Hepatic stellate cell (primary cell): ENCODE measurements at regions not wholly inside any gene's neighbourhood (a gene's known extent, or its start where the extent isn't known, plus 50 kb on each side); places are given as distances from the start of the nearest gene placed in this dataset.
"Not testable (repeated sequence)": the region's sequence is repeated elsewhere in the genome, so short reads cannot be mapped to it uniquely, and the experiment has no call there.

ENCODE experiments used
- DNase-seq: peaks from one replicate; pipeline ENCODE4 v3.0.0; 2011; ENCODE audit warnings: low spot score

- DNase-seq, result no peak
These were observed 132.9 kb upstream of the GRB10 start for GRCh38 chr7:50915621-50916020.

GRCh38 chr7:50914460-50914859 is 131.8 kb upstream of the GRB10 start:
- no peak for DNase-seq

GRCh38 chr7:50908628-50909290 is 126.1 kb upstream of the GRB10 start:
- DNase-seq, result no peak

- DNase-seq, result not testable (repeated sequence)
These were observed 116.1 kb upstream of the GRB10 start for GRCh38 chr7:50898604-50899477.

GRCh38 chr7:50887061-50887460 is 104.4 kb upstream of the GRB10 start:
- not testable (repeated sequence) for DNase-seq

GRCh38 chr7:50872437-50872836 is 89.7 kb upstream of the GRB10 start:
- no peak for DNase-seq

GRCh38 chr7:50869108-50869725 is 86.5 kb upstream of the GRB10 start:
- peak; percentile 79 for DNase-seq

- DNase-seq, result no peak
These were observed 85.9 kb upstream of the GRB10 start for GRCh38 chr7:50868426-50869100.

GRCh38 chr7:50867034-50867356 is 84.3 kb upstream of the GRB10 start:
- DNase-seq, result no peak

GRCh38 chr7:50866343-50867033 is 83.8 kb upstream of the GRB10 start:
- DNase-seq, result no peak

GRCh38 chr7:50865450-50865849 is 82.8 kb upstream of the GRB10 start:
- no peak for DNase-seq

GRCh38 chr7:50864694-50865093 is 82.0 kb upstream of the GRB10 start:
- no peak for DNase-seq

- DNase-seq, result no peak
These were observed 80.4 kb upstream of the GRB10 start for GRCh38 chr7:50863053-50863452.

- no peak for DNase-seq
These were observed 79.6 kb upstream of the GRB10 start for GRCh38 chr7:50862302-50862701.

- DNase-seq, result no peak
These were observed 77.9 kb upstream of the GRB10 start for GRCh38 chr7:50860598-50860997.

- no peak for DNase-seq
These were observed 77.5 kb upstream of the GRB10 start for GRCh38 chr7:50860174-50860573.

- DNase-seq, result no peak
These were observed 76.0 kb upstream of the GRB10 start for GRCh38 chr7:50858528-50859245.

GRCh38 chr7:50857804-50858489 is 75.3 kb upstream of the GRB10 start:
- DNase-seq, result no peak

GRCh38 chr7:50856806-50857205 is 74.1 kb upstream of the GRB10 start:
- no peak for DNase-seq

- no peak for DNase-seq
These were observed 73.5 kb upstream of the GRB10 start for GRCh38 chr7:50856231-50856630.

GRCh38 chr7:50855526-50855925 is 72.8 kb upstream of the GRB10 start:
- DNase-seq, result no peak
